ENCODE measurements at regions not wholly inside any gene's neighbourhood (a gene's known extent, or its start where the extent isn't known, plus 50 kb on each side); places are given as distances from the start of the nearest gene placed in this dataset.

- FAIRE-seq, result no peak
Measured at GRCh38 chr2:129728035-129728972, 251.2 kb upstream of the RAB6C start.

- no peak for FAIRE-seq
Measured at GRCh38 chr2:129729011-129729410, 250.5 kb upstream of the RAB6C start.

- no peak for FAIRE-seq
Measured at GRCh38 chr2:129729646-129730045, 249.8 kb upstream of the RAB6C start.

- FAIRE-seq, result no peak
Measured at GRCh38 chr2:129730979-129731378, 248.5 kb upstream of the RAB6C start.

GRCh38 chr2:129731907-129732629 is 247.4 kb upstream of the RAB6C start:
- no peak for FAIRE-seq

GRCh38 chr2:129732630-129733026 is 246.8 kb upstream of the RAB6C start:
- FAIRE-seq, result no peak

GRCh38 chr2:129733041-129733440 is 246.4 kb upstream of the RAB6C start:
- FAIRE-seq, result no peak

GRCh38 chr2:129733579-129733978 is 245.9 kb upstream of the RAB6C start:
- no peak for FAIRE-seq

- FAIRE-seq, result no peak
Measured at GRCh38 chr2:129734343-129735034, 245.0 kb upstream of the RAB6C start.

- FAIRE-seq, result no peak
Measured at GRCh38 chr2:129735576-129735975, 243.9 kb upstream of the RAB6C start.

- no peak for FAIRE-seq
Measured at GRCh38 chr2:129737660-129738527, 241.6 kb upstream of the RAB6C start.

- no peak for FAIRE-seq
Measured at GRCh38 chr2:129738799-129739198, 240.7 kb upstream of the RAB6C start.

- no peak for FAIRE-seq
Measured at GRCh38 chr2:129740504-129740903, 239.0 kb upstream of the RAB6C start.

- no peak for FAIRE-seq
Measured at GRCh38 chr2:129741165-129741564, 238.3 kb upstream of the RAB6C start.

- FAIRE-seq, result no peak
Measured at GRCh38 chr2:129741623-129742022, 237.8 kb upstream of the RAB6C start.

- FAIRE-seq, result no peak
Measured at GRCh38 chr2:129742415-129743180, 236.9 kb upstream of the RAB6C start.

- FAIRE-seq, result no peak
Measured at GRCh38 chr2:129744141-129744540, 235.3 kb upstream of the RAB6C start.

- no peak for FAIRE-seq
Measured at GRCh38 chr2:129744649-129745048, 234.8 kb upstream of the RAB6C start.

GRCh38 chr2:129747500-129748125 is 231.9 kb upstream of the RAB6C start:
- no peak for FAIRE-seq

- FAIRE-seq, result no peak
Measured at GRCh38 chr2:129748250-129748649, 231.2 kb upstream of the RAB6C start.

- FAIRE-seq, result no peak
Measured at GRCh38 chr2:129748653-129749052, 230.8 kb upstream of the RAB6C start.
